ENCODE measurements at regions not wholly inside any gene's neighbourhood (a gene's known extent, or its start where the extent isn't known, plus 50 kb on each side); places are given as distances from the start of the nearest gene placed in this dataset.

DNA sequence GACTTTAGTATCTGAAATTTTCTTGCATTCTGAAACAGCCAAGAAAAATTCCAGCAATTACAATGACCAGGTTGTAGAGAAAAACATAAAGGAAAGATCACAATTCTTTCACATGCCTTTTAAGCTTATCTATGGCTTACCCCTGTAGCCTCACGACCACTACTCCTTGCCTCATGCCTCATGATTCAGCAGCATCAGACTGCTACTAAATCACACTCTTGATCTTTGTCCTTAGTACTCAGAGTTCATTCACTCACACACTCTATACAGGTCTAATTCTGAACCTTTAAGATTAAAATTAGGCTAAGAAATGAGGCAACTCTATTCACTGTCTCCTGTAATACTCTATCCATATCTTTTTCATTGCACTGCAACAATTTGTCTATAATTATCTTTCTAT is 415.1 kb downstream of the MLLT3 start:
- H3K27me3 Mint-ChIP-seq: peaks cover 3% of the 10 kb centered on the region
- DNase-seq (no peak), ATAC-seq (ENCODE audit: low read depth) (no peak)
- POLR2A ChIA-PET: no interaction called here
- H3K27ac Mint-ChIP-seq: no peak overlapping the region
- CTCF ChIA-PET: no interaction called here
- no peak overlapping the region for H3K4me3 Mint-ChIP-seq
- H3K4me1 Mint-ChIP-seq: no peaks in the 10 kb centered on the region
- TF ChIP-seq, protein P1, sequence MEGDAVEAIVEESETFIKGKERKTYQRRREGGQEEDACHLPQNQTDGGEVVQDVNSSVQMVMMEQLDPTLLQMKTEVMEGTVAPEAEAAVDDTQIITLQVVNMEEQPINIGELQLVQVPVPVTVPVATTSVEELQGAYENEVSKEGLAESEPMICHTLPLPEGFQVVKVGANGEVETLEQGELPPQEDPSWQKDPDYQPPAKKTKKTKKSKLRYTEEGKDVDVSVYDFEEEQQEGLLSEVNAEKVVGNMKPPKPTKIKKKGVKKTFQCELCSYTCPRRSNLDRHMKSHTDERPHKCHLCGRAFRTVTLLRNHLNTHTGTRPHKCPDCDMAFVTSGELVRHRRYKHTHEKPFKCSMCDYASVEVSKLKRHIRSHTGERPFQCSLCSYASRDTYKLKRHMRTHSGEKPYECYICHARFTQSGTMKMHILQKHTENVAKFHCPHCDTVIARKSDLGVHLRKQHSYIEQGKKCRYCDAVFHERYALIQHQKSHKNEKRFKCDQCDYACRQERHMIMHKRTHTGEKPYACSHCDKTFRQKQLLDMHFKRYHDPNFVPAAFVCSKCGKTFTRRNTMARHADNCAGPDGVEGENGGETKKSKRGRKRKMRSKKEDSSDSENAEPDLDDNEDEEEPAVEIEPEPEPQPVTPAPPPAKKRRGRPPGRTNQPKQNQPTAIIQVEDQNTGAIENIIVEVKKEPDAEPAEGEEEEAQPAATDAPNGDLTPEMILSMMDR (IDR thresholded peaks at IDR 0.05): no peak
- intact Hi-C loops (cut with micrococcal nuclease): no loop called here
- H3K9me3 Mint-ChIP-seq: no peaks in the 10 kb centered on the region
- no peaks in the 10 kb centered on the region for H3K36me3 Mint-ChIP-seq (ENCODE audit: low read depth)

GRCh38 chr9:20205821-20206220 is 416.5 kb downstream of the MLLT3 start:
- DNase-seq (no peak), ATAC-seq (ENCODE audit: low read depth) (no peak)
- H3K36me3 Mint-ChIP-seq (ENCODE audit: low read depth): no peaks in the 10 kb centered on the region
- ChIA-PET POLR2A (interaction anchor here (0.7 kb wide), 2 partner anchors 97 to 252 kb away, joined by 3 to 5 read pairs; no protein-coding TSS in a partner anchor), CTCF (no interaction called here)
- H3K9me3 Mint-ChIP-seq: no peaks in the 10 kb centered on the region
- peaks cover 3% of the 10 kb centered on the region for H3K27me3 Mint-ChIP-seq
- TF ChIP-seq, protein P1 (IDR thresholded peaks at IDR 0.05): no peak
- H3K27ac Mint-ChIP-seq: no peak overlapping the region
- intact Hi-C loops (cut with micrococcal nuclease): no loop called here
- H3K4me1 Mint-ChIP-seq: no peaks in the 10 kb centered on the region
- no peak overlapping the region for H3K4me3 Mint-ChIP-seq

- H3K9me3 Mint-ChIP-seq: peaks cover 5% of the 10 kb centered on the region
- ChIA-PET POLR2A (no interaction called here), CTCF (no interaction called here)
- no peak overlapping the region for H3K27ac Mint-ChIP-seq
- H3K4me1 Mint-ChIP-seq: peaks cover 13% of the 10 kb centered on the region
- ATAC-seq (ENCODE audit: low read depth) (no peak), DNase-seq (no peak)
- intact Hi-C loops (cut with micrococcal nuclease): no loop called here
- peaks cover 3% of the 10 kb centered on the region for H3K27me3 Mint-ChIP-seq
- TF ChIP-seq, protein P1 (IDR thresholded peaks at IDR 0.05): no peak
- H3K4me3 Mint-ChIP-seq: no peak overlapping the region
- H3K36me3 Mint-ChIP-seq (ENCODE audit: low read depth): no peaks in the 10 kb centered on the region
Observed at GRCh38 chr9:20200991-20201431, 412.2 kb upstream of the SLC24A2 start.

DNA sequence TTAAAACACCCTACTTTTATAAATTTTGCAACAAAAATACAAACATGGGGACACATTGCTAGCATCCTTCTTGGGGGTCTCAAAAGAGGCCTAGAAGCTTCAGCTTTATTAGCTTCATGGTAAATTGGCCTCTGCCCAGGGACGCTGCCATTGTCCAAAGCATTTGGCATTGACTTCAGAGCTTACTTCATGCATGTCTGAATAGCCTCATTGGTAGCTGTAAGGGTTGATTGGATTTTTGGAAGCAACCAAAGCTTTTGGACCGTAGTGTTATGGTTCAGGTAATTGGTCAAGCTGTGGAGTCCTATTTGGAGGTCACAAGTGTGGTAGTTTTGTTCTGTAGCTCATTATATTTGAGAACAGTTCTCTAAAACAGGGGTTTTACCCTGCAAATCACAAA is 411.7 kb upstream of the SLC24A2 start:
- Mint-ChIP-seq H3K4me1 (peaks cover 13% of the 10 kb centered on the region), H3K27ac (no peak overlapping the region), H3K36me3 (ENCODE audit: low read depth) (no peaks in the 10 kb centered on the region), H3K4me3 (no peak overlapping the region), H3K9me3 (peaks cover 7% of the 10 kb centered on the region), H3K27me3 (peaks cover 3% of the 10 kb centered on the region)
- no peak for DNase-seq
- intact Hi-C loops (cut with micrococcal nuclease): no loop called here
- ChIA-PET POLR2A (no interaction called here), CTCF (no interaction called here)
- TF ChIP-seq, protein P1 (IDR thresholded peaks at IDR 0.05): no peak
- ATAC-seq (ENCODE audit: low read depth): no peak

- Mint-ChIP-seq H3K36me3 (ENCODE audit: low read depth) (no peaks in the 10 kb centered on the region), H3K27ac (no peak overlapping the region)
- TF ChIP-seq, protein P1 (IDR thresholded peaks at IDR 0.05): no peak
Observed at GRCh38 chr9:20199111-20199510, 410.3 kb upstream of the SLC24A2 start.

More at GRCh38 chr9:20199111-20199510, 410.3 kb upstream of the SLC24A2 start:
- H3K4me3 Mint-ChIP-seq: no peak overlapping the region
- H3K27me3 Mint-ChIP-seq: peaks cover 4% of the 10 kb centered on the region
- ATAC-seq (ENCODE audit: low read depth) (no peak), DNase-seq (no peak)
- H3K4me1 Mint-ChIP-seq: peaks cover 13% of the 10 kb centered on the region
- CTCF ChIA-PET: no interaction called here
- peaks cover 9% of the 10 kb centered on the region for H3K9me3 Mint-ChIP-seq
- intact Hi-C loops (cut with micrococcal nuclease): loop anchor here (10.0 kb wide), 1 partner anchor 746 kb away; no protein-coding TSS in a partner anchor
- POLR2A ChIA-PET: no interaction called here
